M059J (cell line): ENCODE measurements at regions not wholly inside any gene's neighbourhood (a gene's known extent, or its start where the extent isn't known, plus 50 kb on each side); places are given as distances from the start of the nearest gene placed in this dataset.

Experiments
- DNase-seq: peaks from one replicate; pipeline ENCODE4 v3.0.0-alpha.2; 2012; ENCODE audit warnings: low read depth

GRCh38 chr7:136807598-136807997, 60.9 kb upstream of the CHRM2 start:
- no peak for DNase-seq

- DNase-seq = no peak
Observed at GRCh38 chr7:136803028-136803427, 65.4 kb upstream of the CHRM2 start.

- DNase-seq = no peak
Observed at GRCh38 chr7:136783934-136784333, 84.5 kb upstream of the CHRM2 start.

GRCh38 chr7:136741941-136742340, 126.5 kb upstream of the CHRM2 start:
- peak; percentile 83 for DNase-seq

- DNase-seq = peak; percentile 59
Observed at GRCh38 chr7:136728945-136729344, 139.5 kb upstream of the CHRM2 start.

GRCh38 chr7:136726460-136726859, 142.0 kb upstream of the CHRM2 start:
- DNase-seq = no peak

- no peak for DNase-seq
Observed at GRCh38 chr7:136717910-136718557, 150.4 kb upstream of the CHRM2 start.

GRCh38 chr7:136714062-136714461, 154.4 kb upstream of the CHRM2 start:
- DNase-seq = no peak

- DNase-seq = no peak
Observed at GRCh38 chr7:136710751-136711150, 157.7 kb upstream of the CHRM2 start.

- DNase-seq = no peak
Observed at GRCh38 chr7:136709876-136710275, 158.6 kb upstream of the CHRM2 start.

GRCh38 chr7:136702913-136703312, 165.5 kb upstream of the CHRM2 start:
- DNase-seq = no peak

GRCh38 chr7:136698977-136699376, 169.5 kb upstream of the CHRM2 start:
- DNase-seq = no peak

- no peak for DNase-seq
Observed at GRCh38 chr7:136698231-136698630, 170.2 kb upstream of the CHRM2 start.

GRCh38 chr7:136697271-136697670, 171.2 kb upstream of the CHRM2 start:
- no peak for DNase-seq

- DNase-seq = no peak
Observed at GRCh38 chr7:136693166-136694119, 175.0 kb upstream of the CHRM2 start.

GRCh38 chr7:136692221-136692620, 176.2 kb upstream of the CHRM2 start:
- DNase-seq = no peak

GRCh38 chr7:136688601-136689000, 179.9 kb upstream of the CHRM2 start:
- DNase-seq = no peak

- DNase-seq = peak; percentile 44
Observed at GRCh38 chr7:136687693-136688322, 180.6 kb upstream of the CHRM2 start.

GRCh38 chr7:136685501-136686173, 182.8 kb upstream of the CHRM2 start:
- DNase-seq = no peak

- DNase-seq = peak; percentile 96
Observed at GRCh38 chr7:136677471-136678365, 190.7 kb upstream of the CHRM2 start.

- DNase-seq = no peak
Observed at GRCh38 chr7:136667584-136667983, 200.9 kb upstream of the CHRM2 start.
